ENCODE measurements at regions not wholly inside any gene's neighbourhood (a gene's known extent, or its start where the extent isn't known, plus 50 kb on each side); places are given as distances from the start of the nearest gene placed in this dataset.

DNA sequence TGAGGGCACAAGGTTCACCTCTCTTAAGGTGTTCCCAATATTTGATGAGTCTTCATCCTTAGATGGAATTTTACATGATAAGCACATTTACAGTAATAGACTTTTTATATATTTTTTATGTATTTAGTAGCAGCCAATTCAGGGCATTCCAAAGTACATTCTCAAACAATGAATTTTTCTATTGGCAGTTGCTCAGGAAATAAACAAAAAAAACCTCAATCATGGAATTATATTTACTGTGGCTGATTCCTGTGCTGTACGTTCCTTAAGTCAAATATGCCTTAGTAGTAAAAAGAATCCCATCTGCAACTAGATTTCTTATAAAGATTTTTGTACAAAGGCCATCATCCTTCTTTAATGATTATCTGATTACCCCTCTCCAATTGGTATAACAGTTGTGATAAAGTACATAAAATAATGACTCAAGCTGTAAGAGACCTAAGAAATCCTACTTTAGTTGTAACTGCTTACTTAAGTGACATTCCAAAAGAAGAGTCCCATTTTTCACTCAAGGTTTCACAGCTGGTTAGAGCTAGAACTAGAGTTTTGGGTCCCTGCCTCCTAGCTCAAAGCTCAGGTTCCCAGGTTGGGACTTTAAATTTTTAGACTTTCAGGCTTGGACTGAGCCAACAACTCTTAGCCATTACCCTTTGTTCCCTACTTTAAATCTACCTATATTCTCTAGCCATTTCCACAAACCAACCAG is 152.7 kb downstream of the FHIP1A start:
- no peak overlapping the region for H3K27ac Mint-ChIP-seq
- no peaks in the 10 kb centered on the region for H3K36me3 Mint-ChIP-seq
- H4K20me1 ChIP-seq (ENCODE audit: insufficient read depth, low read length), result no peaks in the 10 kb centered on the region
- no peak overlapping the region for H3K4me2 ChIP-seq (replicated peaks; ENCODE audit: extremely low read depth, low read length, poor library complexity, severe bottlenecking)
- intact Hi-C loops (cut with micrococcal nuclease), result no loop called here
- no peaks in the 10 kb centered on the region for H3K4me1 Mint-ChIP-seq
- peaks cover 4 to 28% (median 9%) of the 10 kb centered on the region in 3 donors for H3K27me3 Mint-ChIP-seq (ENCODE audit: low read depth in 3 of 3)
- no peak overlapping the region for H3K4me3 ChIP-seq (replicated peaks in 1 of 3; ENCODE audit: low read depth in 2 of 3, low read length in 3 of 3)
- H3K9me3 Mint-ChIP-seq, result peaks cover 0 to 2% (median 0%) of the 10 kb centered on the region in 7 donors
- no CpG with 5 or more reads among the region's 1 CpG for WGBS (ENCODE audit: insufficient coverage)
- no peak overlapping the region for H3K9ac ChIP-seq (ENCODE audit: insufficient read depth, low read length, poor library complexity, severe bottlenecking)
- no peak overlapping the region for H3K27ac ChIP-seq (ENCODE audit: low read depth in 1 of 2, low read length in 2 of 2)
- H3K27me3 ChIP-seq (ENCODE audit: control insufficient read depth in 2 of 2, insufficient read depth in 2 of 2, low read length in 2 of 2), result peaks cover 12 to 14% of the 10 kb centered on the region in 2 donors
- no peaks in the 10 kb centered on the region for H3K4me1 ChIP-seq (ENCODE audit: control insufficient read depth in 1 of 2, insufficient read depth in 2 of 2, low read length in 2 of 2)
- no peaks in the 10 kb centered on the region for H3K9me3 ChIP-seq (replicated peaks in 1 of 2; ENCODE audit: control insufficient read depth in 1 of 2, insufficient read depth in 1 of 2, low read length in 2 of 2)
- no peaks in the 10 kb centered on the region for H3K36me3 ChIP-seq (replicated peaks in 1 of 2; ENCODE audit: control insufficient read depth in 1 of 2, insufficient read depth in 2 of 2, low read length in 2 of 2)
- H3K4me3 Mint-ChIP-seq, result no peak overlapping the region
- TF ChIP-seq, protein P1, sequence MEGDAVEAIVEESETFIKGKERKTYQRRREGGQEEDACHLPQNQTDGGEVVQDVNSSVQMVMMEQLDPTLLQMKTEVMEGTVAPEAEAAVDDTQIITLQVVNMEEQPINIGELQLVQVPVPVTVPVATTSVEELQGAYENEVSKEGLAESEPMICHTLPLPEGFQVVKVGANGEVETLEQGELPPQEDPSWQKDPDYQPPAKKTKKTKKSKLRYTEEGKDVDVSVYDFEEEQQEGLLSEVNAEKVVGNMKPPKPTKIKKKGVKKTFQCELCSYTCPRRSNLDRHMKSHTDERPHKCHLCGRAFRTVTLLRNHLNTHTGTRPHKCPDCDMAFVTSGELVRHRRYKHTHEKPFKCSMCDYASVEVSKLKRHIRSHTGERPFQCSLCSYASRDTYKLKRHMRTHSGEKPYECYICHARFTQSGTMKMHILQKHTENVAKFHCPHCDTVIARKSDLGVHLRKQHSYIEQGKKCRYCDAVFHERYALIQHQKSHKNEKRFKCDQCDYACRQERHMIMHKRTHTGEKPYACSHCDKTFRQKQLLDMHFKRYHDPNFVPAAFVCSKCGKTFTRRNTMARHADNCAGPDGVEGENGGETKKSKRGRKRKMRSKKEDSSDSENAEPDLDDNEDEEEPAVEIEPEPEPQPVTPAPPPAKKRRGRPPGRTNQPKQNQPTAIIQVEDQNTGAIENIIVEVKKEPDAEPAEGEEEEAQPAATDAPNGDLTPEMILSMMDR (IDR thresholded peaks at IDR 0.05), result no peak
- no peaks in the 10 kb centered on the region for H3K79me2 ChIP-seq (ENCODE audit: insufficient read depth, low read length)
- H2AFZ ChIP-seq (ENCODE audit: insufficient read depth, low read depth, low read length, poor library complexity, severe bottlenecking), result no peak overlapping the region
- DNase-seq, result no peak

DNA sequence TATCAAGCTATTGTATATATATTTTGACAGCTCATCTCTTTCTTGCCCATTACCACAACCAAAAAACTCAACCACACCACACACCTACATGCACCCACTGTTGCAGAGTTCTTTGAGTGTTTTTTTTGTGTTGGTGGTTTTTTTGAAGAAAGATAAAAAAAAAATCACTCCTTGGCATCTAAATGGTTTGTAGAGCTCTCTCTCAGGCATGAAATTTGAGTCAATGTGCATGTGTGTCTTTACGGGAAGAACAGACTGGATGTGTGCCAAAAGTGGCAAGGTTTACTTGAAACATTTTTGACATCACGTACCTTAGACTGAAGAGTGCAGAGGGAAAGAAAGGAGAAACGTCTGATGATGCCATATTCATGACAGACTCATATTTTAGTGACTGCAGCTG is 154.2 kb downstream of the FHIP1A start:
- TF ChIP-seq, protein P1 (IDR thresholded peaks at IDR 0.05), result no peak
- H3K4me3 ChIP-seq (replicated peaks in 1 of 3; ENCODE audit: low read depth in 2 of 3, low read length in 3 of 3), result no peak overlapping the region
- no peak overlapping the region for H3K27ac Mint-ChIP-seq
- H3K79me2 ChIP-seq (ENCODE audit: insufficient read depth, low read length), result no peaks in the 10 kb centered on the region
- intact Hi-C loops (cut with micrococcal nuclease), result no loop called here
- H3K9me3 ChIP-seq (replicated peaks in 1 of 2; ENCODE audit: control insufficient read depth in 1 of 2, insufficient read depth in 1 of 2, low read length in 2 of 2), result no peaks in the 10 kb centered on the region
- no peak overlapping the region for H3K4me3 Mint-ChIP-seq
- H2AFZ ChIP-seq (ENCODE audit: insufficient read depth, low read depth, low read length, poor library complexity, severe bottlenecking), result no peak overlapping the region
- H3K4me1 Mint-ChIP-seq, result no peaks in the 10 kb centered on the region
- 71% methylated on average over 1 of the region's 3 CpGs for WGBS (ENCODE audit: insufficient coverage)
- DNase-seq, result no peak
- H4K20me1 ChIP-seq (ENCODE audit: insufficient read depth, low read length), result no peaks in the 10 kb centered on the region
- H3K9ac ChIP-seq (ENCODE audit: insufficient read depth, low read length, poor library complexity, severe bottlenecking), result no peak overlapping the region
- H3K4me1 ChIP-seq (ENCODE audit: control insufficient read depth in 1 of 2, insufficient read depth in 2 of 2, low read length in 2 of 2), result no peaks in the 10 kb centered on the region
- peaks cover 4 to 28% (median 10%) of the 10 kb centered on the region in 3 donors for H3K27me3 Mint-ChIP-seq (ENCODE audit: low read depth in 3 of 3)
- H3K27ac ChIP-seq (ENCODE audit: low read depth in 1 of 2, low read length in 2 of 2), result no peak overlapping the region
- peaks cover 0 to 2% (median 0%) of the 10 kb centered on the region in 7 donors for H3K9me3 Mint-ChIP-seq
- H3K27me3 ChIP-seq (ENCODE audit: control insufficient read depth in 2 of 2, insufficient read depth in 2 of 2, low read length in 2 of 2), result peaks cover 16 to 24% of the 10 kb centered on the region in 2 donors
- H3K36me3 ChIP-seq (replicated peaks in 1 of 2; ENCODE audit: control insufficient read depth in 1 of 2, insufficient read depth in 2 of 2, low read length in 2 of 2), result no peaks in the 10 kb centered on the region
- no peaks in the 10 kb centered on the region for H3K36me3 Mint-ChIP-seq
- no peak overlapping the region for H3K4me2 ChIP-seq (replicated peaks; ENCODE audit: extremely low read depth, low read length, poor library complexity, severe bottlenecking)

Measured in CD14-positive monocyte (primary cell).